Esophagus squamous epithelium (tissue), 5 donors: ENCODE measurements at regions not wholly inside any gene's neighbourhood (a gene's known extent, or its start where the extent isn't known, plus 50 kb on each side); places are given as distances from the start of the nearest gene placed in this dataset.

Experiments
- DNase-seq: peaks from one replicate; lab custom pipeline; 2025; lab: John Stamatoyannopoulos, UW
- H3K27ac ChIP-seq, 4 donors: fragments of 200-600 bp; sonication (generic); one replicate each; pipeline ENCODE4 v1.5.1; 2016 to 2019; ENCODE audit warnings: mild to moderate bottlenecking in 1 of 4
- H3K27me3 ChIP-seq, 4 donors: fragments of 200-600 bp; sonication (generic); 1 replicate in 3 of 4; 2 replicates in 1 of 4; pipeline versions ENCODE4 v1.5.1 to v1.6.0; 2017 to 2021; ENCODE audit warnings: antibody characterized with exemption in 1 of 4
- H3K36me3 ChIP-seq, 3 donors: fragments of 200-600 bp; sonication (generic); one replicate each; pipeline ENCODE4 v1.5.1; 2016 to 2019
- H3K4me1 ChIP-seq, 3 donors: fragments of 200-600 bp; sonication (generic); one replicate each; pipeline ENCODE4 v1.5.1; 2017 to 2019
- H3K4me3 ChIP-seq, 4 donors: fragments of 200-600 bp; sonication (generic); 1 replicate in 3 of 4; 2 replicates in 1 of 4; pipeline ENCODE4 v1.5.1; 2016 to 2019; ENCODE audit warnings: mild to moderate bottlenecking in 2 of 4, moderate library complexity in 1 of 4
- H3K9me3 ChIP-seq, 3 donors: fragments of 200-600 bp; sonication (generic); one replicate each; pipeline ENCODE4 v1.5.1; 2016 to 2019
- POLR2A ChIP-seq, 4 donors: fragments of 450-650 bp; IDR thresholded peaks; one replicate each; pipeline ENCODE4 v1.6.1; 2017; ENCODE audit warnings: antibody characterized with exemption in 4 of 4, mild to moderate bottlenecking in 4 of 4, moderate library complexity in 3 of 4
- WGBS, 2 donors: methylation state at CpG; one replicate each; pipeline ENCODE4 v1.1.5; 2018; 5-methylcytosine and 5-hydroxymethylcytosine counted together
- intact Hi-C: fragments of 100-400 bp; cut with DNase I; formaldehyde crosslinking; loops from one replicate; pipeline ENCODE4 v1.15.0; 2022
- TF ChIP-seq, protein P1 (sequence below), 6 experiments: fragments of 450-650 bp in 4 of 6; fragments of 200-600 bp in 2 of 6; sonication (generic) in 2 of 6; IDR thresholded peaks; one replicate each; pipeline ENCODE4 v1.5.1; 2016 to 2019; ENCODE audit warnings: antibody characterized with exemption in 6 of 6, mild to moderate bottlenecking in 4 of 6, moderate library complexity in 4 of 6
- donor health status: DM: yes; HTN: yes; CAD: no.

- Histone ChIP-seq H3K27me3 (no peaks in the 10 kb centered on the region), H3K9me3 (no peaks in the 10 kb centered on the region), H3K27ac (no peak overlapping the region), H3K36me3 (no peaks in the 10 kb centered on the region), H3K4me3 (no peak overlapping the region), H3K4me1 (no peaks in the 10 kb centered on the region)
- 70 to 88% methylated on average over 1 of the region's 1 CpG for WGBS, 2 donors
- no peak for DNase-seq
- TF ChIP-seq, protein P1, sequence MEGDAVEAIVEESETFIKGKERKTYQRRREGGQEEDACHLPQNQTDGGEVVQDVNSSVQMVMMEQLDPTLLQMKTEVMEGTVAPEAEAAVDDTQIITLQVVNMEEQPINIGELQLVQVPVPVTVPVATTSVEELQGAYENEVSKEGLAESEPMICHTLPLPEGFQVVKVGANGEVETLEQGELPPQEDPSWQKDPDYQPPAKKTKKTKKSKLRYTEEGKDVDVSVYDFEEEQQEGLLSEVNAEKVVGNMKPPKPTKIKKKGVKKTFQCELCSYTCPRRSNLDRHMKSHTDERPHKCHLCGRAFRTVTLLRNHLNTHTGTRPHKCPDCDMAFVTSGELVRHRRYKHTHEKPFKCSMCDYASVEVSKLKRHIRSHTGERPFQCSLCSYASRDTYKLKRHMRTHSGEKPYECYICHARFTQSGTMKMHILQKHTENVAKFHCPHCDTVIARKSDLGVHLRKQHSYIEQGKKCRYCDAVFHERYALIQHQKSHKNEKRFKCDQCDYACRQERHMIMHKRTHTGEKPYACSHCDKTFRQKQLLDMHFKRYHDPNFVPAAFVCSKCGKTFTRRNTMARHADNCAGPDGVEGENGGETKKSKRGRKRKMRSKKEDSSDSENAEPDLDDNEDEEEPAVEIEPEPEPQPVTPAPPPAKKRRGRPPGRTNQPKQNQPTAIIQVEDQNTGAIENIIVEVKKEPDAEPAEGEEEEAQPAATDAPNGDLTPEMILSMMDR (IDR thresholded peaks at IDR 0.05), result no peak
- TF ChIP-seq POLR2A (IDR thresholded peaks at IDR 0.05), result no peak
- intact Hi-C loops, result no loop called here
Observed at GRCh38 chr13:21967871-21968270, 297.0 kb downstream of the FGF9 start.

DNA sequence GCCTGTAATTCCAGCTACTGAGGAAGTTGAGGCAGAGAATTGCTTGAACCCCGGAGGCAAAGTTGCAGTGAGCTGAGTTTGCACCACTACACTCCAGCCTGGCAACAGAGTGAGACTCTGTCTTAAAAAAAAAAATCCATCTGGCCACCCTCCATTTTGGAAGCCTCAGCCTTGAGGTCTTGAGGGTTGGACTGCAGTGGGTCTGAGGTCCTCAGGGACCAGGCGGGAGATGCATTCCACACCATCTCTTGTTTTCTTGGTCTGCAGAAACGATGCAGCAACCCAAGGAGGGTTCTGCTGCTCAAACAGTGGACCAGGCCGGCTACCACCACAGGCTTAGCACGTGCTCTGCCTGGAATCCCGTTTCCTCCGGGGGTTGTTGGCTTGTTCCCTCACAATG, 299.3 kb downstream of the FGF9 start:
- TF ChIP-seq, protein P1 (IDR thresholded peaks at IDR 0.05), result no peak
- TF ChIP-seq POLR2A (IDR thresholded peaks at IDR 0.05), result no peak
- Histone ChIP-seq H3K4me1 (no peaks in the 10 kb centered on the region), H3K4me3 (no peak overlapping the region), H3K27ac (no peak overlapping the region), H3K27me3 (no peaks in the 10 kb centered on the region), H3K36me3 (no peaks in the 10 kb centered on the region), H3K9me3 (no peaks in the 10 kb centered on the region)
- intact Hi-C loops, result no loop called here
- no peak for DNase-seq
- 73% methylated on average over 6 of the region's 7 CpGs; no CpG with 5 or more reads in 1 of the 2 donors for WGBS, 2 donors

DNA sequence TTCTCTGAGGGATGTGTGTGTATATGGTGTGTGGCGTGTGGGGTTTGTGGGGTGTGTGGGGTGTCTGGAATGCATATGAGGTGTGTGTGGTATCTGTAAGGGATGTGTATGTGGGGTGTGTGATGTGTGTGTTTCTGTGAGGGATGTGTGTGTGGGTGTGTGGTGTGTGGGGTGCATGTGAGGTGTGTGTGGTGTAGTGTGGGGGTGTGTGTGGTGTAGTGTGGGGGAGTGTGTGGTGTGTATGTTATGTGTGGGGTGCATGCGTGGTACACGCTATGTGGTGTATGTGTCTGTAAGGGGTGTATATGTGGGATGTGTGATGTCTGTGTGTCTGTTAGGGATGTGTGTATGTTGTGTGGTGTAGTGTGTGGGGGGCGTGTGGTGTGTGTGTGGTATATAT, 300.0 kb downstream of the FGF9 start:
- intact Hi-C loops, result no loop called here
- Histone ChIP-seq H3K36me3 (no peaks in the 10 kb centered on the region), H3K9me3 (no peaks in the 10 kb centered on the region), H3K27ac (no peak overlapping the region), H3K27me3 (no peaks in the 10 kb centered on the region), H3K4me1 (no peaks in the 10 kb centered on the region), H3K4me3 (no peak overlapping the region)
- WGBS, 2 donors, result 87 to 96% methylated on average over 4 of the region's 4 CpGs
- TF ChIP-seq POLR2A (IDR thresholded peaks at IDR 0.05), result no peak
- TF ChIP-seq, protein P1 (IDR thresholded peaks at IDR 0.05), result no peak
- no peak for DNase-seq

DNA sequence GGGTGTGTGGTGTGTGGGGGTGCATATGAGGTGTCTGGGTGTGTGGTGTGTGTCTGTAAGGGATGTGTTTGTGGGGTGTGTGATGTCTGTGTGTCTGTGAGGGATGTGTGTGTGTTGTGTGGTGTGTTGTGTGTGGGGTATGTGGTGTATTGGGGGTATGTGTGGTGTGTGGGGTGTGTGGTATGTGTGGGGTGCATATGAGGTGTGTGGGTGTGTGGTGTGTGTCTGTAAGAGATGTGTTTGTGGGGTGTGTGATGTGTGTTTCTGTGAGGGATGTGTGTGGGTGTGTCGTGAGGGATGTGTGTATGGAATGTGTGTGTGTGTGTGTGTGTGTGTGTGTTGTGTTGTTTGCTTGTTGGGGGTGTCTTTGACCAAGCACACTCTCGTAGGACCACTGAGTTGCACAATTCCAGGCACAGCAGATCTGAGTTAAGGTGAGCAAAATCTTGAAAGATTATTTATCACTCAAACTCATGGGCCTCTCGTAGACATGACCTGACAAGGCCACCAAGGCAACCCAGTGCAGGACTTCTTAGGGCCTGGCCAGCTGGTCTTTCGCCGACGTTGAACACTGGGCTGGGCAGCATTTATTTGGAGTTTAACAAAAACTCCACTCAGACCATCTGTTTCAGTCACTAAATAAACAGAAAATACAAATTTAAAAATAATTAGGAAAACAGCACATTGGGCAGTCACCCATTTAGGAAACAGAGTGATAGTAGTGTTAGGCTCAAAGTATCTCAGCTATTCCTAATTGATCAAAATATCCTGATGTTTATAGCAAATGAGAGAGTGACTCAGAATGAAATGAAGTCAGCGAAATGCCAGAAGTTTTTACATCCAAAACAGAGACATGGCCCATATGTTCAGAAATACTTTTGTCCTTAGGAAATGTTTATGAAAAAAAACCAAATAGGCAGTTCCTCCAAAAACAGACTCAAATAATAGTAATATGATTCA, 301.1 kb downstream of the FGF9 start:
- DNase-seq, result no peak
- peak overlapping the region in 1 of 4 donors; percentile 51 for H3K27ac ChIP-seq
- no peak overlapping the region for H3K4me3 ChIP-seq
- intact Hi-C loops, result no loop called here
- 54 to 66% methylated on average over 7 of the region's 7 CpGs for WGBS, 2 donors
- no peaks in the 10 kb centered on the region for H3K27me3 ChIP-seq
- H3K9me3 ChIP-seq, result no peaks in the 10 kb centered on the region
- no peak for TF ChIP-seq POLR2A (IDR thresholded peaks at IDR 0.05)
- TF ChIP-seq, protein P1 (IDR thresholded peaks at IDR 0.05), result no peak
- H3K36me3 ChIP-seq, result no peaks in the 10 kb centered on the region
- H3K4me1 ChIP-seq, result no peaks in the 10 kb centered on the region

- Histone ChIP-seq H3K36me3 (no peaks in the 10 kb centered on the region), H3K27me3 (no peaks in the 10 kb centered on the region), H3K4me1 (no peaks in the 10 kb centered on the region), H3K27ac (no peak overlapping the region), H3K4me3 (no peak overlapping the region), H3K9me3 (no peaks in the 10 kb centered on the region)
- intact Hi-C loops, result no loop called here
- no peak for DNase-seq
- WGBS, 2 donors, result 89 to 95% methylated on average over 7 to 15 of the region's 19 CpGs
- no peak for TF ChIP-seq POLR2A (IDR thresholded peaks at IDR 0.05)
- TF ChIP-seq, protein P1 (IDR thresholded peaks at IDR 0.05), result no peak
Observed at GRCh38 chr13:21973437-21974125, 302.7 kb downstream of the FGF9 start.
